ENCODE measurements at regions not wholly inside any gene's neighbourhood (a gene's known extent, or its start where the extent isn't known, plus 50 kb on each side); places are given as distances from the start of the nearest gene placed in this dataset.

DNA sequence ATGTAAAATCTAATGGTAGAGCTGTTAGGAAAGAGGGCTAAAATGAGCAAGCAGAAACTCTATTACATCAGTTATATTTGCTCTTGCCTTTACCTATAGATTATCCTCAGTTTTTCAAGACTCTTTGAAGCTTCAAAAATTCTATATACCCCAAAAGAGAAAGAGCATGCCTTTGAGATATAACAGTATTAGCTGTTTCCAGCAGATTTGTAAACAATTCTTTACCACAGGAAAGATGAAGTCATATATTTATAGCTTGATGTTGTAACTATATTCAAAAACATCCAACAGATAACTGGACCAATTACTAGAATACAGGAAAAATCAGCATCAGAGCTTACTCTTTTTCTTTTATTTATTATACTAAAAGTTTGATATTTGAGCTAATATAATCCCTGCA, 416.2 kb upstream of the TPK1 start:
- H3K9me3 ChIP-seq (ENCODE audit: low read length): no peaks in the 10 kb centered on the region
- CTCF ChIA-PET (ENCODE audit: unreplicated experiment): no interaction called here

DNA sequence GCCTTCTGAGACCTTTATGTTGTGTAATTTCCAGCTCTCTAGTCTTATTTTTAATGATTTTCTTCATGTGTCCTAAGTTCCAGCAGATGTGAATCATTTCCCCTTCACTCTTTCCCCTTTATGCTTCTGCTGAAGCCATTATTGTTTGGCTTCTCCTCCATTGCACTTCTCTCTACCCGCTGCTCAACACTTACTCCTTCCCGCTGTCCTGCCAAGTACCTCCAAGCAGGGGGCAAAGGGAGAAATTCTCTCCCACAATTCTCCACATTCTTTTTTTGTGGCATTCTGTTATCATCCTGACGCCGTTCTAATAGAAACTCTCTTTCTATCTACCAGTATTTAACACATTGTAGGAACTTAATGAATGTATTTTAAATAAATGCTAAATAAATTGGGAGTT, 388.9 kb upstream of the TPK1 start:
- ChIA-PET POLR2A (no interaction called here), CTCF (ENCODE audit: unreplicated experiment) (no interaction called here)
- intact Hi-C loops (cut with micrococcal nuclease; ENCODE audit: unreplicated experiment): no loop called here
- H3K79me2 ChIP-seq (ENCODE audit: insufficient read depth, low read depth, low read length): no peaks in the 10 kb centered on the region
- no peaks in the 10 kb centered on the region for H3K36me3 ChIP-seq (ENCODE audit: insufficient read depth, low read length)
- no TSS peak for BruUV-seq (replicated peaks)
- H2AFZ ChIP-seq (ENCODE audit: low read length): no peak overlapping the region
- H3K9me2 ChIP-seq (ENCODE audit: insufficient read depth, low read length): no peaks in the 10 kb centered on the region
- no peaks in the 10 kb centered on the region for H3K4me1 ChIP-seq (ENCODE audit: insufficient read depth, low read length, poor library complexity, severe bottlenecking)
- no peak overlapping the region for H3K4me3 ChIP-seq (ENCODE audit: low read depth, low read length, poor library complexity, severe bottlenecking)
- H3K9me3 ChIP-seq (ENCODE audit: low read length): no peaks in the 10 kb centered on the region
- H3K27ac ChIP-seq (ENCODE audit: low read depth, low read length, poor library complexity, severe bottlenecking): no peak overlapping the region
- H4K20me1 ChIP-seq (ENCODE audit: insufficient read depth, low read length): no peaks in the 10 kb centered on the region
- H3K4me2 ChIP-seq (ENCODE audit: low read length): no peak overlapping the region
- no peak for DNase-seq (ENCODE audit: low spot score)
- TF ChIP-seq, protein P1, sequence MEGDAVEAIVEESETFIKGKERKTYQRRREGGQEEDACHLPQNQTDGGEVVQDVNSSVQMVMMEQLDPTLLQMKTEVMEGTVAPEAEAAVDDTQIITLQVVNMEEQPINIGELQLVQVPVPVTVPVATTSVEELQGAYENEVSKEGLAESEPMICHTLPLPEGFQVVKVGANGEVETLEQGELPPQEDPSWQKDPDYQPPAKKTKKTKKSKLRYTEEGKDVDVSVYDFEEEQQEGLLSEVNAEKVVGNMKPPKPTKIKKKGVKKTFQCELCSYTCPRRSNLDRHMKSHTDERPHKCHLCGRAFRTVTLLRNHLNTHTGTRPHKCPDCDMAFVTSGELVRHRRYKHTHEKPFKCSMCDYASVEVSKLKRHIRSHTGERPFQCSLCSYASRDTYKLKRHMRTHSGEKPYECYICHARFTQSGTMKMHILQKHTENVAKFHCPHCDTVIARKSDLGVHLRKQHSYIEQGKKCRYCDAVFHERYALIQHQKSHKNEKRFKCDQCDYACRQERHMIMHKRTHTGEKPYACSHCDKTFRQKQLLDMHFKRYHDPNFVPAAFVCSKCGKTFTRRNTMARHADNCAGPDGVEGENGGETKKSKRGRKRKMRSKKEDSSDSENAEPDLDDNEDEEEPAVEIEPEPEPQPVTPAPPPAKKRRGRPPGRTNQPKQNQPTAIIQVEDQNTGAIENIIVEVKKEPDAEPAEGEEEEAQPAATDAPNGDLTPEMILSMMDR (conservative IDR thresholded peaks at IDR 0.05; ENCODE audit: low read length): no peak
- TF ChIP-seq EZH2phosphoT487 (IDR thresholded peaks at IDR 0.05; ENCODE audit: borderline replicate concordance, low read depth, low read length): no peak

More for the DNA sequence above, 416.2 kb upstream of the TPK1 start:
- no peak for TF ChIP-seq EZH2phosphoT487 (IDR thresholded peaks at IDR 0.05; ENCODE audit: borderline replicate concordance, low read depth, low read length)
- TF ChIP-seq, protein P1 (conservative IDR thresholded peaks at IDR 0.05; ENCODE audit: low read length): no peak
- Histone ChIP-seq H3K4me3 (ENCODE audit: low read depth, low read length, poor library complexity, severe bottlenecking) (no peak overlapping the region), H3K79me2 (ENCODE audit: insufficient read depth, low read depth, low read length) (no peaks in the 10 kb centered on the region), H3K9me2 (ENCODE audit: insufficient read depth, low read length) (no peaks in the 10 kb centered on the region), H3K36me3 (ENCODE audit: insufficient read depth, low read length) (no peaks in the 10 kb centered on the region), H4K20me1 (ENCODE audit: insufficient read depth, low read length) (no peaks in the 10 kb centered on the region), H2AFZ (ENCODE audit: low read length) (no peak overlapping the region), H3K4me2 (ENCODE audit: low read length) (no peak overlapping the region), H3K4me1 (ENCODE audit: insufficient read depth, low read length, poor library complexity, severe bottlenecking) (no peaks in the 10 kb centered on the region), H3K27ac (ENCODE audit: low read depth, low read length, poor library complexity, severe bottlenecking) (no peak overlapping the region)
- POLR2A ChIA-PET: interaction anchor here (0.5 to 1.2 kb wide), 3 partner anchors 20 to 669 kb away, joined by 3 to 7 read pairs (median 3); no protein-coding TSS in a partner anchor
- no peak for DNase-seq (ENCODE audit: low spot score)
- no TSS peak for BruUV-seq (replicated peaks)
- intact Hi-C loops (cut with micrococcal nuclease; ENCODE audit: unreplicated experiment): no loop called here

DNA sequence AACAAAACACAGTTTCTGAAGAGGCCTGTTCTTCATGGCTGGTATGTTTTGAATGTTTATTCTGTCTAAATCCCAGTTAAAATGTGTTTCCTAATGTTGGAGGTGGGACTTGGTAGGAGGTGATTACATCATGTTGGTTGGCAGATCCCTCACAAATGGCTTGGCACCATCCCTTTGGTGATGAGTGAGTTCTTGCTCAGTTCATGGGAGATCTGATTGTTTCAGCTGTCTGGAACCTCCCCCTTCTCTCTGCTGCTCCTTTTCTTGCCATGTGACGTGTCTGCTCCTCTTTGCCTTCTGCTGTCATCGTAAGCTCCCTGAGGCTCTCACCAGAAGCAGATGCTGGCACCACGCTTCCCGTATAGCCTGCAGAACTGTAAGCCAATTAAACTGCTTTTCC, 383.6 kb upstream of the TPK1 start:
- intact Hi-C loops (cut with micrococcal nuclease; ENCODE audit: unreplicated experiment): no loop called here
- Histone ChIP-seq H3K9me3 (ENCODE audit: low read length) (no peaks in the 10 kb centered on the region), H3K4me1 (ENCODE audit: insufficient read depth, low read length, poor library complexity, severe bottlenecking) (no peaks in the 10 kb centered on the region), H3K9me2 (ENCODE audit: insufficient read depth, low read length) (no peaks in the 10 kb centered on the region), H3K36me3 (ENCODE audit: insufficient read depth, low read length) (no peaks in the 10 kb centered on the region), H3K4me3 (ENCODE audit: low read depth, low read length, poor library complexity, severe bottlenecking) (no peak overlapping the region), H2AFZ (ENCODE audit: low read length) (no peak overlapping the region), H4K20me1 (ENCODE audit: insufficient read depth, low read length) (no peaks in the 10 kb centered on the region), H3K79me2 (ENCODE audit: insufficient read depth, low read depth, low read length) (no peaks in the 10 kb centered on the region), H3K4me2 (ENCODE audit: low read length) (no peak overlapping the region), H3K27ac (ENCODE audit: low read depth, low read length, poor library complexity, severe bottlenecking) (no peak overlapping the region)
- no peak for DNase-seq (ENCODE audit: low spot score)
- no TSS peak for BruUV-seq (replicated peaks)
- TF ChIP-seq, protein P1 (conservative IDR thresholded peaks at IDR 0.05; ENCODE audit: low read length): no peak
- no peak for TF ChIP-seq EZH2phosphoT487 (IDR thresholded peaks at IDR 0.05; ENCODE audit: borderline replicate concordance, low read depth, low read length)
- CTCF ChIA-PET (ENCODE audit: unreplicated experiment): no interaction called here
- POLR2A ChIA-PET: interaction anchor here (0.6 to 1.1 kb wide), 2 partner anchors 9 to 43 kb away, joined by 3 read pairs; no protein-coding TSS in a partner anchor

All from OCI-LY7 (cell line).